ENCODE measurements at regions not wholly inside any gene's neighbourhood (a gene's known extent, or its start where the extent isn't known, plus 50 kb on each side); places are given as distances from the start of the nearest gene placed in this dataset.

DNA sequence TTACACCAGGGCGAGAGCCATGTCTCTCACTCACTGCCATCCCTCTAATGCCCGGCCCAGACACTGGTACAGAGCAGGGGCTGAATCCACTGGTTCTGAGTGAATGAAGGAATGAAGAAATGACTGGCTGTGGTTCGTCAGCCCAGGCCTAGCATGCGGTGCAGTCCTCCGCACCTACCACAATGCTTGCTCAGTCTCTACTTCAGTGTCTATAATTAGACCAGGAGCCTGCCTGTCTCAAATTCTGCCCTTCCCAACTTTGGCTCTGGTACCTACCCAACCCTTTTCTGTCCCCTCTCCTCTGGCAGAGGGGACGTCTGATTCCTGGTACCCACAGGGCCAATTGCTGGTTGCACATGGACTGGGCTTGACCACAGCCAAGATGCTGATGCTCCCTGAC, 118.2 kb upstream of the GRIK3 start:
- no peak overlapping the region for H3K27ac Mint-ChIP-seq
- no peaks in the 10 kb centered on the region for H3K4me1 Mint-ChIP-seq
- DNase-seq (ENCODE audit: low spot score in 2 of 2, unreplicated experiment in 2 of 2), result no peak

DNA sequence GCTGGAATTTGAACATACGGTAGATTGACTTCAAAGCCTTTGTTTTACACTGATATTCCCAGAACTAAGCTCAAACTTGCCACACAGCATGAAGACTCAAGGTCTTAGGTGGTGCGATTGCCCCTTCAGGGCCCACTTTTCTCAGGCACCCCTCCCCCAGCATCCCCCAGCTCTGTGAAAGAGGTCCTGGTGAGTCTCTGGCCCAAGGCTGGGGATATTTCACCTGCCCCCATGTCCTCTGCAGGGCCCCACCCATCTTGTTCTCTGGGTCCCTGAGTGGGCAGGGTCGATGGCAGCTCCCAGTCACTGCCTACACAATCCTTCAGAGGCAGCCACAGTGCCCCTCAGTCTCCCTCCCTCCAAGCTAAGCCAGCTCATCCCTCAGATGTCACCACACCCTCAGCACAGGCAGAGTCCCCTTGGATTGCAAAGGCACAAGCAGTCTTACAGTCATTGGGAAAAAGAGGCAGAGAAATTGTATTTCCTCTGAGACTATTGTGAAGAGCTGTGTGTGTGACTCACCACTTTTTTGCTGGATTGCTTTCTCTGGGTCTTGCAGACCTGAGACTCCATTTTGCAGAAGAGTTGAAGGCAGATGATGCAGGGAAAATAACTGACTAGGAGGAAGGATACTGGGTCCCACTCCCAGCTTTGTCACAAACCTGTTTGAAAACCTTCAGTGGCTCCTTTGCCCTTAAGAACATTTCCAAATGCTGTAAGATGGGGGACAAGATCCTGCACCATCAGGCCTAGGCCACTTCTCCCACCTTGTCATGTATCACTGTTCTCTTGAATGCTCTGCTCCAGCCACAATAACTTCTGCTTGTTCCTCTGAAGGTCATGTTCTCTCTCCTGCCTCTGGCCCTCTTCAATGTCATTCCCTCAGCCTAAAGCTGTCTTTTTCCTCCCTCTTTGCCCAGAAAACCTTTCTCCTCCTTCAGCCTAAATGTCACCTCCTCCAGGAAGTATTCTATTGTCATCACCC, 119.1 kb upstream of the GRIK3 start:
- no peak for DNase-seq (ENCODE audit: low spot score in 2 of 2, unreplicated experiment in 2 of 2)
- Mint-ChIP-seq H3K27ac (no peak overlapping the region), H3K4me3 (no peak overlapping the region), H3K9me3 (no peaks in the 10 kb centered on the region), H3K36me3 (no peaks in the 10 kb centered on the region), H3K27me3 (ENCODE audit: low read depth) (peaks cover 20% of the 10 kb centered on the region), H3K4me1 (no peaks in the 10 kb centered on the region)
- TF ChIP-seq, protein P1, sequence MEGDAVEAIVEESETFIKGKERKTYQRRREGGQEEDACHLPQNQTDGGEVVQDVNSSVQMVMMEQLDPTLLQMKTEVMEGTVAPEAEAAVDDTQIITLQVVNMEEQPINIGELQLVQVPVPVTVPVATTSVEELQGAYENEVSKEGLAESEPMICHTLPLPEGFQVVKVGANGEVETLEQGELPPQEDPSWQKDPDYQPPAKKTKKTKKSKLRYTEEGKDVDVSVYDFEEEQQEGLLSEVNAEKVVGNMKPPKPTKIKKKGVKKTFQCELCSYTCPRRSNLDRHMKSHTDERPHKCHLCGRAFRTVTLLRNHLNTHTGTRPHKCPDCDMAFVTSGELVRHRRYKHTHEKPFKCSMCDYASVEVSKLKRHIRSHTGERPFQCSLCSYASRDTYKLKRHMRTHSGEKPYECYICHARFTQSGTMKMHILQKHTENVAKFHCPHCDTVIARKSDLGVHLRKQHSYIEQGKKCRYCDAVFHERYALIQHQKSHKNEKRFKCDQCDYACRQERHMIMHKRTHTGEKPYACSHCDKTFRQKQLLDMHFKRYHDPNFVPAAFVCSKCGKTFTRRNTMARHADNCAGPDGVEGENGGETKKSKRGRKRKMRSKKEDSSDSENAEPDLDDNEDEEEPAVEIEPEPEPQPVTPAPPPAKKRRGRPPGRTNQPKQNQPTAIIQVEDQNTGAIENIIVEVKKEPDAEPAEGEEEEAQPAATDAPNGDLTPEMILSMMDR (IDR thresholded peaks at IDR 0.05; ENCODE audit: unreplicated experiment), result no peak

More for the DNA sequence above, 118.2 kb upstream of the GRIK3 start:
- H3K27me3 Mint-ChIP-seq (ENCODE audit: low read depth), result peaks cover 21% of the 10 kb centered on the region
- H3K36me3 Mint-ChIP-seq, result no peaks in the 10 kb centered on the region
- TF ChIP-seq, protein P1 (IDR thresholded peaks at IDR 0.05; ENCODE audit: unreplicated experiment), result no peak
- no peak overlapping the region for H3K4me3 Mint-ChIP-seq
- H3K9me3 Mint-ChIP-seq, result no peaks in the 10 kb centered on the region

DNA sequence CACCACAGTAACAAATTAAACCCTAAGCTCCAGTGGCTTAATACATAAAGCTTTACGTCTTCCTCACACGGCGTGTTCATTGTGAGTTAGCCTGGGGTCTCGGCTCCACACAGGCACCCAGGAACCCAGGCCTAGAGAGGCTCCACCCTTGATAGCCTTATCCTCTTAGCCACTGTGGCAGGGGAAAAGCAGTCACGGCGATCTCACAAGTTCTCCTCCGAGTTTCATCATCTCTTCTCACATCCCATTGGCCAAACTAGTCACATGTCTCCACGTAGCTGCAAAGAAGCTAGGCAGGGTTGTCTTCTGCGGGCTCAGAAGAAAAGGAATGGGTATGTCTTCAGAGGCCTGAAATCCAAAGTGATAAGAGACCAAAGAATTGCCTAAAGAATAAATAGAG, 122.3 kb upstream of the GRIK3 start:
- no peak overlapping the region for H3K4me3 Mint-ChIP-seq
- H3K36me3 Mint-ChIP-seq, result no peaks in the 10 kb centered on the region
- TF ChIP-seq, protein P1 (IDR thresholded peaks at IDR 0.05; ENCODE audit: unreplicated experiment), result no peak
- H3K27ac Mint-ChIP-seq, result no peak overlapping the region
- no peak for DNase-seq (ENCODE audit: low spot score in 2 of 2, unreplicated experiment in 2 of 2)
- H3K9me3 Mint-ChIP-seq, result peaks cover 8% of the 10 kb centered on the region
- H3K27me3 Mint-ChIP-seq (ENCODE audit: low read depth), result peaks cover 11% of the 10 kb centered on the region
- no peaks in the 10 kb centered on the region for H3K4me1 Mint-ChIP-seq

DNA sequence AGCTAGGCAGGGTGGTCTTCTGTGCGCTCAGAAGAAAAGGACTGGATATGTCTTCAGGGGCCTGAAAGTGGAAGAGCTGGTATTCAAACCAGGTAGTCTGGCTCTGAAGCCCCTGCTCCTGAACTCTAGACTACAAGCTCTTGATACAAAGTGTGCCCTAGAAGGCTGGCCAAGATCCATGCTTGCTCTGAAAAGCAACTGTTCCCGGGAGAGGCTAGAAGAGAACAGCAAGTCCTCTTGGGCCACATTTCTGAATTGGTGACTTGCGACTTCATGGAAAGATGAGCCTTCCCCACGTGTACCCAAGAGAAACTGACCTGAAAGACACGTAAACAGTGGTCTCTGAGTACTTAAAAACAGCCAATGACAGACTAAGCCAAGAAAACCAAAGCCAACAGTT, 123.3 kb upstream of the GRIK3 start:
- no peaks in the 10 kb centered on the region for H3K4me1 Mint-ChIP-seq

DNA sequence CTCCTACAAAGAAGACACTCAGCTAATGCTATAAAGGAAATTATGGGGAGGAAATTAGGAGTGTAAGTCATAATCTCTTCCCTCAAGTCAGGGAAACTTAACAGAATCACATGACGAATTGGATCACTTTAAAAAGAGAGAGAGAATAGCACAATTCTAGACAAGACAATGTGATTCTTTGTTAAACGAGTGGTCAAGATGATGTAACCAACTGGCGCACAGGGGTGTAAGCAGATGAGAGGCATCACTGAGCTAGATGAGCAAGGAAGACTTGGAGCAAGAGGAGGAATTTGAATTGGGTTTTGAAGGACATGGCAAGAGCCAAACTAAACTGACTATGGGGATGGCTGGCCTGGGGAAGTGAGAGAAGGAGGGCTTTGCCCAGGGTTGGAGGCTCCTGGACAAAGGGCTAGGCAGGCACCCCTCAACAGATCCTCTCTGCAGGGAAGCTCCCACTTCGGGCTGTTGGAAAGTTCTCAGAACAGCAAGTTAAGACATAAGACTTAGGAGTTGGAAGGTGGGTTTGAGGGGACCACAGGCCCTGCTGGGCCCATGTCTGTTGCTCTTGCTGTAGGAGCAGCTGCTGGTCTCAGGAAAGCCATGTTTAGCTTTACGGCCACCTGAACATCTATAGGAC, 123.9 kb upstream of the GRIK3 start:
- TF ChIP-seq, protein P1 (IDR thresholded peaks at IDR 0.05; ENCODE audit: unreplicated experiment), result no peak
- no peaks in the 10 kb centered on the region for H3K4me1 Mint-ChIP-seq
- no peak overlapping the region for H3K4me3 Mint-ChIP-seq
- no peak for DNase-seq (ENCODE audit: low spot score in 2 of 2, unreplicated experiment in 2 of 2)
- peaks cover 4% of the 10 kb centered on the region for H3K27me3 Mint-ChIP-seq (ENCODE audit: low read depth)
- H3K9me3 Mint-ChIP-seq, result peaks cover 21% of the 10 kb centered on the region
- no peaks in the 10 kb centered on the region for H3K36me3 Mint-ChIP-seq
- no peak overlapping the region for H3K27ac Mint-ChIP-seq

More for the DNA sequence above, 123.3 kb upstream of the GRIK3 start:
- DNase-seq (ENCODE audit: low spot score in 2 of 2, unreplicated experiment in 2 of 2), result no peak
- Mint-ChIP-seq H3K36me3 (no peaks in the 10 kb centered on the region), H3K27me3 (ENCODE audit: low read depth) (peaks cover 4% of the 10 kb centered on the region), H3K27ac (no peak overlapping the region), H3K9me3 (peaks cover 15% of the 10 kb centered on the region), H3K4me3 (no peak overlapping the region)
- TF ChIP-seq, protein P1 (IDR thresholded peaks at IDR 0.05; ENCODE audit: unreplicated experiment), result no peak
